ENCODE measurements at regions not wholly inside any gene's neighbourhood (a gene's known extent, or its start where the extent isn't known, plus 50 kb on each side); places are given as distances from the start of the nearest gene placed in this dataset.

DNA sequence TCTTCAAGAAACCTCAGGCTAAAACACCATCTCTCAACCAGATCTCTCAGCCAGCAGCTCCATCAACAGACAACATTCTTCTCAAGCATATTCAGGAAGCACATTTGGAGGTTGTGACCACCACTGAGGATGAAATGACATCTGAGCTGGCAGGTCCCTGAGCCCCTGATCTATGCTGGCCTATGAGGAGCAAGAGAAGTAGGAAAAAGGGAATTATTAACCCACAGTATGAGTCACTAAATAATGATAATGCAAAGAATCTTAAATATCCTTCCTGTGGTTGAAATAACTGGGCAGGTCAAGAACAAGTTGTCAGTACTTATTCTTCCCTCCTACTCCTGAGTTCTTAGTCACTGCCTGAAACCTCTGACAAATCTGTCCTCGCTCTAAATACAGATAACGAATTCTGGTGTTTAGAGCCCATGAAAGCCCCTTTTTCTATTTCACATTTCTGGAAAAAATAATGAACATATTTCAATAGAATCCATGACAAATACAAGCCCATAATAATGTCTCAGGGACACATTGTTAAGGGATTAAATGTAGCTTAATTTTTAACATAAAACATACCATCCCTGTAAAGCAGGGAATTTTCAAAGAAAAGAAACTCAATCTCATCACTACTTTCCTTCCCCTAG, 225.8 kb upstream of the IRS2 start (continued):
- no peak for TF ChIP-seq PHF8 (IDR thresholded peaks at IDR 0.05; ENCODE audit: borderline replicate concordance, low read depth)
- TF ChIP-seq BHLHE40 (IDR thresholded peaks at IDR 0.05; ENCODE audit: low read depth, low read length): no peak
- no peak for TF ChIP-seq EHF (CRISPR knock-in tag; IDR thresholded peaks at IDR 0.05)
- TF ChIP-seq HDAC2 (IDR thresholded peaks at IDR 0.05): no peak
- no peak for TF ChIP-seq CBX2 (IDR thresholded peaks at IDR 0.05; ENCODE audit: borderline replicate concordance, low read depth)
- no peak for TF ChIP-seq NR3C1 (IDR thresholded peaks at IDR 0.05)
- TF ChIP-seq ZC3H11A (IDR thresholded peaks at IDR 0.05): no peak
- TF ChIP-seq, protein P1, sequence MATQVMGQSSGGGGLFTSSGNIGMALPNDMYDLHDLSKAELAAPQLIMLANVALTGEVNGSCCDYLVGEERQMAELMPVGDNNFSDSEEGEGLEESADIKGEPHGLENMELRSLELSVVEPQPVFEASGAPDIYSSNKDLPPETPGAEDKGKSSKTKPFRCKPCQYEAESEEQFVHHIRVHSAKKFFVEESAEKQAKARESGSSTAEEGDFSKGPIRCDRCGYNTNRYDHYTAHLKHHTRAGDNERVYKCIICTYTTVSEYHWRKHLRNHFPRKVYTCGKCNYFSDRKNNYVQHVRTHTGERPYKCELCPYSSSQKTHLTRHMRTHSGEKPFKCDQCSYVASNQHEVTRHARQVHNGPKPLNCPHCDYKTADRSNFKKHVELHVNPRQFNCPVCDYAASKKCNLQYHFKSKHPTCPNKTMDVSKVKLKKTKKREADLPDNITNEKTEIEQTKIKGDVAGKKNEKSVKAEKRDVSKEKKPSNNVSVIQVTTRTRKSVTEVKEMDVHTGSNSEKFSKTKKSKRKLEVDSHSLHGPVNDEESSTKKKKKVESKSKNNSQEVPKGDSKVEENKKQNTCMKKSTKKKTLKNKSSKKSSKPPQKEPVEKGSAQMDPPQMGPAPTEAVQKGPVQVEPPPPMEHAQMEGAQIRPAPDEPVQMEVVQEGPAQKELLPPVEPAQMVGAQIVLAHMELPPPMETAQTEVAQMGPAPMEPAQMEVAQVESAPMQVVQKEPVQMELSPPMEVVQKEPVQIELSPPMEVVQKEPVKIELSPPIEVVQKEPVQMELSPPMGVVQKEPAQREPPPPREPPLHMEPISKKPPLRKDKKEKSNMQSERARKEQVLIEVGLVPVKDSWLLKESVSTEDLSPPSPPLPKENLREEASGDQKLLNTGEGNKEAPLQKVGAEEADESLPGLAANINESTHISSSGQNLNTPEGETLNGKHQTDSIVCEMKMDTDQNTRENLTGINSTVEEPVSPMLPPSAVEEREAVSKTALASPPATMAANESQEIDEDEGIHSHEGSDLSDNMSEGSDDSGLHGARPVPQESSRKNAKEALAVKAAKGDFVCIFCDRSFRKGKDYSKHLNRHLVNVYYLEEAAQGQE (IDR thresholded peaks at IDR 0.05): no peak
- no peak for TF ChIP-seq POLR2A (IDR thresholded peaks at IDR 0.05; ENCODE audit: low read length)
- no peak for TF ChIP-seq ESRRA (IDR thresholded peaks at IDR 0.05; ENCODE audit: borderline replicate concordance, low read length)
- peak in 1 of 2 experiments; percentile 17; a peak in 1 of 4 replicates for TF ChIP-seq CEBPB (IDR thresholded peaks at IDR 0.05)
- TF ChIP-seq JUN (IDR thresholded peaks at IDR 0.05): peak; percentile 55 to 57; a peak in 2 of 5 replicates
- no peak for TF ChIP-seq RFX5 (IDR thresholded peaks at IDR 0.05)
- no peak for TF ChIP-seq FOXS1 (CRISPR knock-in tag; IDR thresholded peaks at IDR 0.05)
- no peak for TF ChIP-seq KDM1A (IDR thresholded peaks at IDR 0.05; ENCODE audit: low read depth)
- no peak for TF ChIP-seq ATOH8 (CRISPR knock-in tag; IDR thresholded peaks at IDR 0.05; ENCODE audit: low read depth)
- no peak for TF ChIP-seq PBX3 (IDR thresholded peaks at IDR 0.05)
- no peak for TF ChIP-seq CBX8 (IDR thresholded peaks at IDR 0.05)
- TF ChIP-seq HOXB5 (CRISPR knock-in tag; IDR thresholded peaks at IDR 0.05): no peak

DNA sequence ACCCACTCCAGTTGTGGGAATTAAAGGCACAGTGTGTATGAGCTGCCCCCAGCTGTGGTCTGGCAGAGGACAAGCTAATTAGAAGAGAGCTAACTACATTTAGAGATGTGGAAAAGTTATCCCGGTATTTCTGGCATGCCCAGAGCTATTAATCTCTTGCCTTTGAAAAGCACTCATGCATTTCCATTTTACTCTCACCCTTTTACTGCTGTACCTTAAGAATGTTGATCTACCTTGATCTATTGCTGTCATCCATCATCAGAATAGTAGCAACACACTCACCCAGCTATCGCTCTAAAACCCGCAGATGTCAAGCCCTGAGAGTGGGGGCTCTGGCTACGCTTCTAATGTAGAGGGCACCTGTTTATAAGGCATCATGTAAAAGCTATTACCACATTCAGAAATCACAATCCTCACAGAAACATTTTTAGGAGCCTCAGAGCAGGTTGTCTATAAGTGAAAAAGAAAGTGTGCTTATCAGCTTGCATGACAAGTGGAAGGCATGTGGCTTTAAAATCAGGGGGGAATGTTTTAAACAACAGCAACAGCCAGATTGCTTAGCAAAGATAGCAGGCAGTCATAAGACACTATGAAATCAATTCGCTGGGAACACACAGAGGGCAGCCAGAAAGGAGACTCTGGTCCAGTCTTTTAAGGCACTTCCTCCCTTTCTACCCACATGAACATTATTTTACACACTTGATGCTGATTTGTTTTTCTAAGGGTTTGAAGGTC, 224.2 kb upstream of the IRS2 start:
- 89% methylated on average over 5 of the region's 5 CpGs for WGBS (ENCODE audit: missing lambda C conversion rate)
- Histone ChIP-seq H3K4me1 (peaks cover 53% of the 10 kb centered on the region), H3K9me3 (no peaks in the 10 kb centered on the region), H3K27ac (peak overlapping the region; percentile 90 to 91; a peak in 5 of 6 replicates), H3K4me2 (no peak overlapping the region; the same call in 2 of the 3 replicates), H3K4me3 (no peak overlapping the region)
- FAIRE-seq: no peak
- POLR2A ChIA-PET: no interaction called here
- CTCF ChIA-PET: interaction anchor here (1.3 to 3.6 kb wide), 3 partner anchors 12 to 106 kb away, joined by 4 to 12 read pairs (median 4); no protein-coding TSS in a partner anchor
- ATAC-seq: no peak
- TF ChIP-seq CTCF (IDR thresholded peaks at IDR 0.05) (no peak), EHF (CRISPR knock-in tag; IDR thresholded peaks at IDR 0.05) (no peak), RCOR1 (IDR thresholded peaks at IDR 0.05; ENCODE audit: low read depth, low read length) (no peak), ATOH8 (CRISPR knock-in tag; IDR thresholded peaks at IDR 0.05; ENCODE audit: low read depth) (no peak), FOXS1 (CRISPR knock-in tag; IDR thresholded peaks at IDR 0.05) (no peak), MAZ (IDR thresholded peaks at IDR 0.05; ENCODE audit: borderline replicate concordance, low read depth, low read length) (no peak), ZFP36 (IDR thresholded peaks at IDR 0.05; ENCODE audit: borderline replicate concordance, partially characterized antibody) (no peak), ZC3H11A (IDR thresholded peaks at IDR 0.05) (no peak), SREBF2 (IDR thresholded peaks at IDR 0.05) (no peak)
- no peak for DNase-seq (ENCODE audit: low read depth in 1 of 2, low spot score in 1 of 2)

Measured in A549 (cell line).